Tibial nerve (tissue), 4 donors: ENCODE measurements at regions not wholly inside any gene's neighbourhood (a gene's known extent, or its start where the extent isn't known, plus 50 kb on each side); places are given as distances from the start of the nearest gene placed in this dataset.

ENCODE experiments used
- DNase-seq, 2 donors: peaks; one replicate each; pipeline ENCODE4 v3.0.0-alpha.2; 2019; ENCODE audit warnings: low spot score in 2 of 2
- H3K27ac ChIP-seq, 4 donors: fragments of 200-600 bp; sonication (generic) in 3 of 4; one replicate each; pipeline ENCODE4 v1.5.1; 2017 to 2019; ENCODE audit warnings: mild to moderate bottlenecking in 1 of 4
- H3K27me3 ChIP-seq, 2 donors: fragments of 200-600 bp; sonication (generic) in 1 of 2; one replicate each; pipeline versions ENCODE4 v1.5.1 to v1.6.0; 2017 to 2019
- H3K36me3 ChIP-seq, 3 donors: fragments of 200-600 bp; sonication (generic); one replicate each; pipeline ENCODE4 v1.5.1; 2018 to 2019
- H3K4me1 ChIP-seq, 4 donors: fragments of 200-600 bp; sonication (generic) in 3 of 4; one replicate each; pipeline ENCODE4 v1.5.1; 2017 to 2019
- H3K4me3 ChIP-seq, 4 donors: fragments of 200-600 bp; sonication (generic) in 3 of 4; one replicate each; pipeline ENCODE4 v1.5.1; 2017 to 2019; ENCODE audit warnings: mild to moderate bottlenecking in 1 of 4, moderate library complexity in 1 of 4
- H3K9me3 ChIP-seq, 4 donors: fragments of 200-600 bp; sonication (generic) in 3 of 4; one replicate each; pipeline ENCODE4 v1.5.1; 2017 to 2019
- CTCF ChIP-seq, 5 experiments: fragments of 200-600 bp in 3 of 5; fragments of 450-650 bp in 2 of 5; sonication (generic) in 3 of 5; IDR thresholded peaks; one replicate each; pipeline ENCODE4 v1.5.1; 2016 to 2019; ENCODE audit warnings: antibody characterized with exemption in 5 of 5, mild to moderate bottlenecking in 3 of 5, moderate library complexity in 2 of 5
- EP300 ChIP-seq, 2 donors: sonication (generic); formaldehyde crosslinking; IDR thresholded peaks; one replicate each; pipeline ENCODE4 v1.6.1; 2017; ENCODE audit warnings: antibody characterized with exemption in 2 of 2, mild to moderate bottlenecking in 1 of 2
- POLR2A ChIP-seq, 2 donors: fragments of 450-650 bp; IDR thresholded peaks; one replicate each; pipeline ENCODE4 v1.6.1; 2017; ENCODE audit warnings: antibody characterized with exemption in 2 of 2, mild to moderate bottlenecking in 2 of 2, moderate library complexity in 2 of 2
- WGBS, 2 donors: methylation state at CpG; one replicate each; pipeline ENCODE4 v1.1.5; 2018; 5-methylcytosine and 5-hydroxymethylcytosine counted together

DNA sequence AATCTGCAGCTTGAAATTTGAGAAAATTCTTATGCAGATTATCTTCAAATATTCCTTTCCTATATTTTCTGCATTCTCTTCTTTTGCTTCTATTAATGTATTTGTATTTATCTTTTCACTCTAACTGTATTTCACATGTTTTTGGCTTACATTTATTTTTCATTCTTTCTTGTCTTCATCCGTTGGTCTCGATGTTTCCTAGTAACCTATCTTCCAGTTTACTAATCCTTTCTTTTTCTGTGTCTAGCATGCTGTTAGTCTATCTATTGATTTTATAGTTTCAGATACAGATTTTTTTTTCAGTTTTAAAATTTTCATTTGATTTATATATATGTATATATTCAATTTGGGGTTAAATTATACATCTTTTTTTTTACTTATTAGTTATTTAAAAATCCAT lies 556.2 kb downstream of the RFPL4B start:
- Histone ChIP-seq H3K9me3 (peaks cover 0 to 8% (median 2%) of the 10 kb centered on the region in 4 donors), H3K27ac (no peak overlapping the region), H3K36me3 (no peaks in the 10 kb centered on the region), H3K4me1 (peaks cover 0 to 13% (median 0%) of the 10 kb centered on the region in 4 donors), H3K27me3 (no peaks in the 10 kb centered on the region), H3K4me3 (no peak overlapping the region)
- no peak for DNase-seq
- TF ChIP-seq EP300 (IDR thresholded peaks at IDR 0.05) (no peak), CTCF (IDR thresholded peaks at IDR 0.05) (no peak), POLR2A (IDR thresholded peaks at IDR 0.05) (no peak)
- 96 to 98% methylated on average over 2 of the region's 2 CpGs for WGBS, 2 donors

GRCh38 chr6:112906726-112907125 lies 559.6 kb downstream of the RFPL4B start:
- H3K27me3 ChIP-seq, result no peaks in the 10 kb centered on the region
- 38 to 64% methylated on average over 1 of the region's 1 CpG for WGBS, 2 donors
- no peaks in the 10 kb centered on the region for H3K36me3 ChIP-seq
- H3K27ac ChIP-seq, result peak overlapping the region in 1 of 4 donors; percentile 27
- H3K4me1 ChIP-seq, result peaks cover 0 to 18% (median 0%) of the 10 kb centered on the region in 4 donors
- no peak overlapping the region for H3K4me3 ChIP-seq
- no peak for TF ChIP-seq POLR2A (IDR thresholded peaks at IDR 0.05)
- TF ChIP-seq CTCF (IDR thresholded peaks at IDR 0.05), result no peak
- TF ChIP-seq EP300 (IDR thresholded peaks at IDR 0.05), result peak in 1 of 2 donors; percentile 80
- peak in 1 of 2 donors; percentile 52 for DNase-seq
- H3K9me3 ChIP-seq, result peaks cover 0 to 8% (median 2%) of the 10 kb centered on the region in 4 donors

GRCh38 chr6:112909781-112910180 lies 562.7 kb downstream of the RFPL4B start:
- H3K27me3 ChIP-seq, result no peaks in the 10 kb centered on the region
- DNase-seq, result no peak
- no peak overlapping the region for H3K27ac ChIP-seq
- no peak overlapping the region for H3K4me3 ChIP-seq
- H3K9me3 ChIP-seq, result no peaks in the 10 kb centered on the region
- peaks cover 0 to 37% (median 2%) of the 10 kb centered on the region in 4 donors for H3K4me1 ChIP-seq
- TF ChIP-seq EP300 (IDR thresholded peaks at IDR 0.05) (no peak), CTCF (IDR thresholded peaks at IDR 0.05) (no peak), POLR2A (IDR thresholded peaks at IDR 0.05) (no peak)
- no peaks in the 10 kb centered on the region for H3K36me3 ChIP-seq

- DNase-seq, result no peak
- H3K9me3 ChIP-seq, result no peaks in the 10 kb centered on the region
- TF ChIP-seq POLR2A (IDR thresholded peaks at IDR 0.05), result no peak
- TF ChIP-seq EP300 (IDR thresholded peaks at IDR 0.05), result no peak
- TF ChIP-seq CTCF (IDR thresholded peaks at IDR 0.05), result no peak
- H3K36me3 ChIP-seq, result no peaks in the 10 kb centered on the region
- no peak overlapping the region for H3K27ac ChIP-seq
- H3K27me3 ChIP-seq, result no peaks in the 10 kb centered on the region
- no peak overlapping the region for H3K4me3 ChIP-seq
- peaks cover 0 to 37% (median 2%) of the 10 kb centered on the region in 4 donors for H3K4me1 ChIP-seq
- 31 to 52% methylated on average over 2 of the region's 2 CpGs for WGBS, 2 donors
These were observed 563.1 kb downstream of the RFPL4B start for GRCh38 chr6:112910256-112910655.

- peak in 1 of 2 donors; percentile 7 for DNase-seq
- Histone ChIP-seq H3K27me3 (no peaks in the 10 kb centered on the region), H3K9me3 (no peaks in the 10 kb centered on the region), H3K4me1 (peaks cover 0 to 28% (median 2%) of the 10 kb centered on the region in 4 donors), H3K4me3 (no peak overlapping the region), H3K36me3 (no peaks in the 10 kb centered on the region), H3K27ac (no peak overlapping the region)
- 46 to 55% methylated on average over 3 of the region's 3 CpGs for WGBS, 2 donors
- TF ChIP-seq POLR2A (IDR thresholded peaks at IDR 0.05) (no peak), CTCF (IDR thresholded peaks at IDR 0.05) (no peak), EP300 (IDR thresholded peaks at IDR 0.05) (no peak)
These were observed 564.8 kb downstream of the RFPL4B start for GRCh38 chr6:112911959-112912358.
